Spleen (tissue), 7 donors: ENCODE measurements at regions not wholly inside any gene's neighbourhood (a gene's known extent, or its start where the extent isn't known, plus 50 kb on each side); places are given as distances from the start of the nearest gene placed in this dataset.

Source experiments
- POLR2A ChIP-seq, 3 donors: fragments of 450-650 bp; IDR thresholded peaks; one replicate each; pipeline ENCODE4 v1.5.1; 2017; ENCODE audit warnings: antibody characterized with exemption in 3 of 3, mild to moderate bottlenecking in 1 of 3
- POLR2AphosphoS5 ChIP-seq, 3 donors: sonication (generic); formaldehyde crosslinking; IDR thresholded peaks; one replicate each; pipeline ENCODE4 v1.5.1; 2017; ENCODE audit warnings: antibody characterized with exemption in 3 of 3
- TF ChIP-seq, protein P1 (sequence below), 11 experiments: fragments of 200-600 bp in 7 of 11; fragments of 450-650 bp in 4 of 11; sonication (generic) in 4 of 11; IDR thresholded peaks in 8 of 11; conservative IDR thresholded peaks in 3 of 11; 1 replicate in 7 of 11; 2 replicates in 4 of 11; pipeline versions ENCODE4 v1.4.0 to v1.8.0; 2016 to 2021; ENCODE audit warnings: antibody characterized with exemption in 11 of 11, inconsistent platforms in 4 of 11, mild to moderate bottlenecking in 1 of 11
- donor health status: DM: no; HTN: no; CAD: no; lungs with moderate emphysema.
- donor health status: DM: no; HTN: no; CAD: no.
- donor health status: DM: no; HTN: no; CAD: no.

DNA sequence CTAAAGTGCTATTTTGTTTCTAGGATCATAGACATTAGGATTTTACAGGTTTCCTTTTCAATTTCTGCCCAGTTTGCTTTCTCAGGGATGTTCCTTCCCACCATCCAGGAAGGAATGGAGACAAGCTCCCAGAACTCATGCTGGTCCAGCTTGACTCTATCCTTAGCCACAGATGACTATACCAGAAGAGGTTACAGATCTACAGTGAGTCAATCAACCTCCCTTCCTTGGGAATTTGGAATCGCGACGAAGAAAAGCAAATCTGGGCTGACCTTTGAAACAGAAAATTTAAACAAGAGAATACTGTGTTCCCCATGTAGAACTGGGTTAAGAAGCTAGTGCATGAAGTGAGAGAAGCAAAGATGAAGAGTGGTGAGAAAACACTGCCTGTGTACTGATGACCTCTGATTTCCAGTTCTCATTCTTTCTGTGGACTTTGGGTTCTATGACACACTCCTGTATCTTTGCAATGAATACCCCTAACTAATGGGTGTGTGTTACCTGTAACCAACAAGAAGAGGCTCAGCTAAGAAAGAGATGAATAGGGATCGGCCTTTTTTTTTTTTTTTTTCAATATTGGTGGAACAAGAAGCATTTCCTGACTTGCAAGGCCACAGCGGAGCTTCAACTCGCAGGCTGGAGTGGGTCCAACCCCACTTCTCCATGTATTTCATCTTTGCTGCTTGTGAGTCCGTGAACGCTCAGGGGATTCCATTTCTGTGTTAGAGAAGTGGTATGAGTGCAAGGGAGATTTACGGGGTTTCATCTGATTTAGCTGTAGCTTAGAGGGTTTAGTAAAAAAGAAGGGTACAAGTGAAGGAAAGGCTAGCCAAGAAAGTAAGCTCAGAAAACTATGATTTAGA is 563.9 kb upstream of the CLINT1 start:
- TF ChIP-seq, protein P1, sequence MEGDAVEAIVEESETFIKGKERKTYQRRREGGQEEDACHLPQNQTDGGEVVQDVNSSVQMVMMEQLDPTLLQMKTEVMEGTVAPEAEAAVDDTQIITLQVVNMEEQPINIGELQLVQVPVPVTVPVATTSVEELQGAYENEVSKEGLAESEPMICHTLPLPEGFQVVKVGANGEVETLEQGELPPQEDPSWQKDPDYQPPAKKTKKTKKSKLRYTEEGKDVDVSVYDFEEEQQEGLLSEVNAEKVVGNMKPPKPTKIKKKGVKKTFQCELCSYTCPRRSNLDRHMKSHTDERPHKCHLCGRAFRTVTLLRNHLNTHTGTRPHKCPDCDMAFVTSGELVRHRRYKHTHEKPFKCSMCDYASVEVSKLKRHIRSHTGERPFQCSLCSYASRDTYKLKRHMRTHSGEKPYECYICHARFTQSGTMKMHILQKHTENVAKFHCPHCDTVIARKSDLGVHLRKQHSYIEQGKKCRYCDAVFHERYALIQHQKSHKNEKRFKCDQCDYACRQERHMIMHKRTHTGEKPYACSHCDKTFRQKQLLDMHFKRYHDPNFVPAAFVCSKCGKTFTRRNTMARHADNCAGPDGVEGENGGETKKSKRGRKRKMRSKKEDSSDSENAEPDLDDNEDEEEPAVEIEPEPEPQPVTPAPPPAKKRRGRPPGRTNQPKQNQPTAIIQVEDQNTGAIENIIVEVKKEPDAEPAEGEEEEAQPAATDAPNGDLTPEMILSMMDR (IDR thresholded peaks at IDR 0.05 in 8 of 11, conservative IDR thresholded peaks at IDR 0.05 in 3 of 11), result no peak
- no peak for TF ChIP-seq POLR2A (IDR thresholded peaks at IDR 0.05)
- no peak for TF ChIP-seq POLR2AphosphoS5 (IDR thresholded peaks at IDR 0.05)
